ENCODE measurements at regions not wholly inside any gene's neighbourhood (a gene's known extent, or its start where the extent isn't known, plus 50 kb on each side); places are given as distances from the start of the nearest gene placed in this dataset.

- TF ChIP-seq, protein P1, sequence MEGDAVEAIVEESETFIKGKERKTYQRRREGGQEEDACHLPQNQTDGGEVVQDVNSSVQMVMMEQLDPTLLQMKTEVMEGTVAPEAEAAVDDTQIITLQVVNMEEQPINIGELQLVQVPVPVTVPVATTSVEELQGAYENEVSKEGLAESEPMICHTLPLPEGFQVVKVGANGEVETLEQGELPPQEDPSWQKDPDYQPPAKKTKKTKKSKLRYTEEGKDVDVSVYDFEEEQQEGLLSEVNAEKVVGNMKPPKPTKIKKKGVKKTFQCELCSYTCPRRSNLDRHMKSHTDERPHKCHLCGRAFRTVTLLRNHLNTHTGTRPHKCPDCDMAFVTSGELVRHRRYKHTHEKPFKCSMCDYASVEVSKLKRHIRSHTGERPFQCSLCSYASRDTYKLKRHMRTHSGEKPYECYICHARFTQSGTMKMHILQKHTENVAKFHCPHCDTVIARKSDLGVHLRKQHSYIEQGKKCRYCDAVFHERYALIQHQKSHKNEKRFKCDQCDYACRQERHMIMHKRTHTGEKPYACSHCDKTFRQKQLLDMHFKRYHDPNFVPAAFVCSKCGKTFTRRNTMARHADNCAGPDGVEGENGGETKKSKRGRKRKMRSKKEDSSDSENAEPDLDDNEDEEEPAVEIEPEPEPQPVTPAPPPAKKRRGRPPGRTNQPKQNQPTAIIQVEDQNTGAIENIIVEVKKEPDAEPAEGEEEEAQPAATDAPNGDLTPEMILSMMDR (IDR thresholded peaks at IDR 0.05; ENCODE audit: borderline replicate concordance, insufficient read depth, low read depth, low read length) = no peak
- H3K4me3 ChIP-seq (ENCODE audit: low read depth, low read length) = no peak overlapping the region
Measured at GRCh38 chr4:176968094-176968493, 175.4 kb upstream of the VEGFC start.

DNA sequence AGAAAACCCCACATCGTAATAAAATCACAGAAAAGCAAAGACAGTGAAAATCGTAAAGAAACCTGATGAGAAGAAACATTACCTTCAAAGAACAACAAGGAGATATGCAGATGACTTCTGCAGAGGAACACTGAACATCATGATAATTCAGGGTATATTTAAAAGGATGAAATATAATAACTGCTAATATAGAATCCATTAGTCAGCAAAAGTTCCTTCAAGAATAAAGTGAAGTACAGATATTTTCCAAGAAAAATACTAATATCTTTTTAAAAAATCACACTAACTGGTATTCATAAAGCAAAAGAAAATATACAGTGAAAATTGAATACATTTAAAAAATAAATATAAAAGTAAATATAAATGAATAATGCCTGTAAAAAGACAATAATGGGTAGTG lies 176.3 kb upstream of the VEGFC start:
- TF ChIP-seq, protein P1 (IDR thresholded peaks at IDR 0.05; ENCODE audit: borderline replicate concordance, insufficient read depth, low read depth, low read length) = no peak
- no peak overlapping the region for H3K4me3 ChIP-seq (ENCODE audit: low read depth, low read length)

- TF ChIP-seq, protein P1 (IDR thresholded peaks at IDR 0.05; ENCODE audit: borderline replicate concordance, insufficient read depth, low read depth, low read length) = no peak
- no peak overlapping the region for H3K4me3 ChIP-seq (ENCODE audit: low read depth, low read length)
Measured at GRCh38 chr4:176970853-176971252, 178.1 kb upstream of the VEGFC start.

DNA sequence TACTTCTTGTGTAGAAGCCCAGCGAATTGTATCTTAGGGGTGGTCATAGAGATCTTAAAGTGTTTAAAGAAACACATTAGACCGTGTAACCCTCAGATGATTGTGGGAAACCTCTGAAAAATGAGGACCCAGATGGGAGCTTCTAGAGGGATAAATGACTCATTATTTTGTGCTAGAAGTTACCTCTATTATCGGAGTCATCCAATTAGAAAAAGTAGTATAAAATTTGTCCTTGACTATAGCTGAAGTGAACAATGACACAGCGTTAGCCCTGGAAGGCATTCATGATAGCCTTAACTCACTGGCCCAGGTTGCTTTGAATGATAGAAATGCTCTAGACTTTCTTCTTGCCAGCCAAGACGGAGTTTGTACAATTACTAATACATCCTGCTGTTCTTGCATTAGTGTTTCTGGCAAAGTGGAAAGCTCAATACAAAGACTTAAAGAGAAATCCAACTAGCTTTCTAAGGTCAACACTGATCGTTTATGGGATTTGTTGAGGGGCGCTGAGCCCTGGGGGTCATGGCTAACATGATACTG lies 178.9 kb upstream of the VEGFC start:
- TF ChIP-seq, protein P1 (IDR thresholded peaks at IDR 0.05; ENCODE audit: borderline replicate concordance, insufficient read depth, low read depth, low read length) = no peak
- no peak overlapping the region for H3K4me3 ChIP-seq (ENCODE audit: low read depth, low read length)

GRCh38 chr4:176979416-176979815 lies 186.7 kb upstream of the VEGFC start:
- TF ChIP-seq, protein P1 (IDR thresholded peaks at IDR 0.05; ENCODE audit: borderline replicate concordance, insufficient read depth, low read depth, low read length) = no peak
- no peak overlapping the region for H3K4me3 ChIP-seq (ENCODE audit: low read depth, low read length)

DNA sequence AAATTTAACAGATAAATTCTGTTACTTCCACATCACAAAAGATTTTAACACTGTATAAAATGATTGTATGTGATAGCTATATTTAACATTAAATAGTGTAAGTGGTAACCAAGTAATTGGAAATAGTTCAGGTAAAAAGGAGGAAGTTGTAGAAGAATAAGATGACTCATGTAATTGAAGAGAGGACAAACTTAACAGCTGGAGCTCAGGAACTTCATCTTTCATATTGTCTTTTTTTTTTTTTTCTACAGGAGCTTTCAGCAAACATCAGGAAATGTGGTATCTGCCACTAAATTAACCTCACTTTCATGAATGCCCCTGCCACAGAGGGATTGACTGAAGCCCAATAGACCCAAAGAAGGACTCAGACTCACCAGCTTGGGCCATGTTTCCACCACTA lies 188.4 kb upstream of the VEGFC start:
- no peak overlapping the region for H3K4me3 ChIP-seq (ENCODE audit: low read depth, low read length)
- TF ChIP-seq, protein P1 (IDR thresholded peaks at IDR 0.05; ENCODE audit: borderline replicate concordance, insufficient read depth, low read depth, low read length) = no peak

- H3K4me3 ChIP-seq (ENCODE audit: low read depth, low read length) = no peak overlapping the region
- TF ChIP-seq, protein P1 (IDR thresholded peaks at IDR 0.05; ENCODE audit: borderline replicate concordance, insufficient read depth, low read depth, low read length) = no peak
Measured at GRCh38 chr4:176981551-176981950, 188.8 kb upstream of the VEGFC start.

All from GM12875 (cell line).